Stimulated activated CD8-positive, alpha-beta memory T cell treated with anti-CD3 and anti-CD28 coated beads, Interleukin-4, amount 100 ng/mL, for 1 hour (primary cell): ENCODE measurements at regions not wholly inside any gene's neighbourhood (a gene's known extent, or its start where the extent isn't known, plus 50 kb on each side); places are given as distances from the start of the nearest gene placed in this dataset.

Experiments used
- DNase-seq, 2 donors: peaks; one replicate each; pipeline ENCODE4 v3.0.0-alpha.2; 2020; ENCODE audit warnings: low read depth in 2 of 2, low spot score in 1 of 2

DNA sequence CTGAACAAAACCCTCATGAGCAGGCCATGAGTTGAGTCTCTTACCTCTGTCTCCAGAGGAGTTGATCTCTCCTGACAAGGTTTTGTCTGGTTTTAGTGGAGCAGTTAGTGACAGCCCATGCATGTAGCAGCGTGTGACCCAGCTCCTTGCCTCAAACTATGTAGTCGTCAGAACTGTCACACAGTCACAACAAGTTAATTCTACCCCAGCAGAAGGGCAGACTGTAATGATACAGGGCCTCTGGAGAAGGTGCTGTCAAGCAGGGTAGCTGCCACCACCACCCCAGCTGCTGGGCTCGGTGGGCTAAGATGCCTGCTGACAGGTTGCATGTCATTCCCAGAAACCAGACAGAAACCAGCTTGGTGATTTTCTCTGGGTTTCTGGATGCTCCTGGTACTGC lies 194.5 kb downstream of the PSAT1 start:
- no peak for DNase-seq

DNA sequence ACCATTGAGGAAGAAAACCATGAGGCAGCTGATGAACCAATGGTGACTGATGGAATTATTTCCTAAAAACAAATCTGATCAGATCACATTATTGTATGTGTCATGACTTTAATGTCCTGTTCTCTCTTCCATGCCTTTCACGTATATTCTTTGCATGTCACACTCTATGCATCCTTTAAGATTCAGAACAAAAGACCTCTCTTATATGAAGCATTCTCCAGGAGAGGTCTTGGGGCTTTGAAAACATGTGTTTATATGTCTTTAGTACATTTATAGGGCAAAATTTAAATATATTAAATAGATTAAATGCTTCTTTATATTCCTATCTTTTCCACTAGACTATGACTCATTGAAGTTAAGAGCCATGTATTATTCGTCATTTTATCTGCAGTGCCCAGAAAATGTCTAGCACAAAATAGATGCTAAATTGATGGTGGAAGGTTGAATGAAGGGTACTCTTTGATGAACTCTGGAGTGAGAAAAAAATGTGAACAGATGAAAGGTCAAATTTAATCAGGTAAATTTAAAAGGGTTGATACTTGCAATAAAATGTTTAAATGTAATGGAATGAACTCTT lies 196.3 kb downstream of the PSAT1 start:
- DNase-seq, result no peak

DNA sequence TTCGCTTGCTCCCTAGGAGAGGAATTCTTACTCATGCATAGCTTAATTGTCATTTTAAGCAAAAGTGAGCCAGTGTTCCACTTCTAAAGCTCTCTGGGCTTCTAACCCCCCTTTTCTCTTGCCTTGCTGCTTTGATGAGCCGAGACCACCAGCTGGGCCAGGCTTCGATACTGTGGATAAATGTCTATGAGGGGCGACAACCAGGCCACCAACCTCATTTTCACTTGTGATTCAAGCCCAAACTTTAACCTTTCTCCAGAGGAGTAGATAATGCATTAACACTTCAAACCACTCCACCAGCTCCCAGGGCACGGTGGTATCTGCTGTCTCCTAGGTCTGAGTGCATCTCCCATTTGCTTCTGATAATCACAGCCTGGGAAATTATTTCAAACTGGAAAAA lies 205.6 kb downstream of the PSAT1 start:
- no peak for DNase-seq

DNA sequence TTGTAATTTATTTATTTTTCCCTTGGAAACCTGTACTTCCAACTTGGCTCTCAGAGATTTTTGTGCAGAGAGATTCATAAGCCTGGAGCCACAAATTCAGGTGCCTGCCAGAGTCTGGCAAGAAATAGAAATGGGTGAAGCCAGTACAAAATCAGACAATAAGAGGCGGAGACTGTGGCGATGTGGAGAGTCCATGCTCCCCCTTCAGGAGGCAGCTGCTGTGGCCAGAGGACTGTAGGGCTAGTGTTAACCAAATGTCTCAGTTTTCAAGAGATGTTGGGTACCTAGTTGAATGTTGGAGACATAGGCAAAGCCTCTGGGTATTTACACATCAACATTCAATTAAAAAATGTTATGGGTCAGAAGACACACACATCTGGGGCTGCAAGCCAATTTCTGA lies 208.6 kb downstream of the PSAT1 start:
- no peak for DNase-seq

DNA sequence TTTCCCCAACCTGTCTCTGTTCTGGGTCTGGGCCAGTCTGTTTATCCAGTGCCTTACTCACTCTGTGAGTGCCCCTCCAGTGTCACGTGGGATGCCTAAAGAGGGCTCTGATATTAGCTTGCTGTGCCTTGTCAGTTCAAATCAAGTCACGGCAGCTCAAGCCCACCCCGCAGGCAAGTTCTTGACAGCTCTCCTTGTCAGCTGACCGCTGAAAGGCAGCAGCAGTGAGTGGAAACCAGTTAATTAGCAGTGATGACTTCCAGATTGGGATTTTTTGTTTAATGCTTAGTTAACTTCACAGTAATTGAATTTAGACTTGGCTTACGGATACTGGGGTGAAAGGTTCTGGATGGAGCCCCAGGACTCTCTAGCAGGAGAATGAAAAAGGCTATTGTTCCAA lies 210.1 kb downstream of the PSAT1 start:
- no peak for DNase-seq

DNA sequence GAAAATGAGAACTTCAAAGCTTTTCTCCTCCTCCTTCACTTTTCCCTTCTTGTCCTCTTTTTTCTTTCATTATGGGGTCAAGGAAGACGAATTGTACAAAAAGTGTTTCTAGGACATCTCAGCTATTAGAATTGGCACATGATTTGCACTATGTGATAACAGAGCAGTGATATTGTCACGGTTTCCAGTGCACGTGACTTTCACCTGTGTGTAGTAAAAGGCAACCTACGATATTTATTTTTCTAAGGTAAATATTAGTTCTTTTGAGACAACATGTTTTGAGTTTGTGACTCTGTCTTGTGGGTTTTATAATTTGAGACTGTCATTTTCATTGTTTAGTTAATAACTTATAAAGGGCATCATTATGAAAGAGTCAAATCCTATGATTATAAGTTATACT lies 213.1 kb downstream of the PSAT1 start:
- no peak for DNase-seq

DNA sequence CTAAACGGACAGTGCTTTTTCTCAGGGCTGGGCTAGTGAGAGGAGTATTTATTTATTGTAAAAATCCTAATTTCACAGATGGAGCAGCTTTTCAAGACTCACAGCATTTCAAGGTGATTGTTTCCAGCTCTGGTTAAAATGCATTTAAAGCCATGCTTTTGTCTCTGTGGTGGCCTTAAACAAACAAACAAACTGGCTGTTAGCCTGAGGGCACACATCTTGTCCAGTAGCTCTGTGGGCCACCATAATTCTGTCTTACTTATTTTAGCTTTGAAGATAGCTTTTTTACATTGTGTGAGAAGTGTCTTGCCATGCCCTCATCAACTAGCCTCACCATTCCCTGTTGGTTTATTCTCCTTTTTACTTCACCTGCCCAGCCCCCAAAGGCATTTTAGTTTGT lies 218.2 kb downstream of the PSAT1 start:
- no peak for DNase-seq

DNA sequence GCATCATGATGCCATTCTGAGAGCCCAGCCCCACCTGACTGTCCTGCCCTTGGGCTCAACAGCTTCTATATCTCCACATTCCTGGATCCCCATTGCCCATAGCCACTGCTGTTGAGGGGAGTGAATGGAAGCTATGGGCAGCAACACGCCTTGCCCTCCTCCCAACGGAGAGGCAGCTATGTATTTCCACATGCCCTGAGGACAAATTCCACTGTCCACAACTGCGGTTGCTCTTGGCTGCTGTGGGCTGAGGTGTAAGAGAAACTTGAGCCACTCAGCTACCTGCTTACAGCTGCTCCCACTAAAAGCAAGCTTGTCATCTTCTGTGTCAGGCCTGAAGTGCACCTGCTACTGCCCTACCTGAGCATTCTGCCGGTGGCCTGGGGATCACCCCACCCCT lies 222.9 kb downstream of the PSAT1 start:
- DNase-seq, result no peak

DNA sequence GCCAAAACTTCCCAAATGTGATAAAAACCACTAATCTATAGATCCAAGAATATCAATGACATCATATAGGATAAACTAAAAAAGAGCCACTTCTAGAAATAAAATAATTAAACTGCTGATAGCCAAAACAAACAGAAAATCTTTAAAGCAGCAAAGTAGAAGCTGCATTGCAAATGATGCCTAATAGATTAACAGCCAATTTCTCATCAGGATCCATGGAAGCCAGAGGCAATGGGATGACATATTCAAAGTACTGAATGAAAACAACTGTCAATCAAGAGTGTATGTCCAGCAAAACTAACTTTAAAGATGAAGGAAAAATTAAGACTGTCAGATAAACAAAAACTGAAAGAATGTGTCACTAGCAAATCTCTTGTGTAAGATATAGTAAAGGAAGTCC lies 224.8 kb downstream of the PSAT1 start:
- DNase-seq, result no peak

DNA sequence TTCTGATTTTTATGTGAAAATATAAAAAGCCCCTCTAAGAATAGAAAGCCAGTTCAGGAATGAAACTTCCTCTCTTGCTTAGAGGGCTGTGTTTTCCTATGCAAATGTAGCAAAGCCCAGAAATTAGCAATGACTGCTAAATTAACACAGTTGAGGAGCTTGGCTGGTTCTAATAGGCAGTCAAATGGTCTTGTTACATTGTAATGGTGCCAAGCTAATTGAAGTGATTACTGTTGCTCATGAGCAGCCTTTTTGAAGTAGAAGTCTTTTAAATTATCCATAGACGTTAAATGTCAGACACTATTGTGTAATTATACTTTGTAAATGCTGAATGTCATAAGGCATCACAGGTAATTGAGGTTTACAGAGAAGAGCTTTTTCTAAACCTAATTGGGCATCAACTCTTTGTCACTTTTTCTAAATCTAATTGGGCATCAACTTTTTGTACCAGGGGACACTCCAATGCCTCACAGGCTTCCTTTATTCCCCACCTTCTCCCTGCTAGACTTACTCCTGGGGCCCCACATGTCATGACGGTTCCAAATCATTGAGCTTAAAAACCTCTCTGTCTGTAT lies 229.1 kb downstream of the PSAT1 start:
- no peak for DNase-seq

DNA sequence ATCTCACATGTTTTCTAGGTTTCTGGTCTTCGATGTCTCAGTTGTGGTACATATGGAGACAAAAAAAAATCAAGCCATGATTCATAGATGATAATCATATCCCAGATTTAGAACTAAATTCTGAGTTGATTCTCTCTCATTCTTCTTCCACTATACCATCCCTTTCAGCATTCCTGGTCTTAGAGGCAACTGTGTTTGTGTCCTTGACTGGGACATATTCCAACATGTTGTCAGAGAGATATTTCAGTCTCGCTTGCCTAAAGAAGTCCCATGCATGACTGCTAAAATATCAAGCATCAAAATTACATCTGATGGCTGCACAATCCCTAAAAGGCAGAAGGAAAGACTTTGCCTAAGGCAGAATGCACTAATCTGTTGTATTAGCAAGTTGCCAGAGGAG lies 236.6 kb downstream of the PSAT1 start:
- no peak for DNase-seq

DNA sequence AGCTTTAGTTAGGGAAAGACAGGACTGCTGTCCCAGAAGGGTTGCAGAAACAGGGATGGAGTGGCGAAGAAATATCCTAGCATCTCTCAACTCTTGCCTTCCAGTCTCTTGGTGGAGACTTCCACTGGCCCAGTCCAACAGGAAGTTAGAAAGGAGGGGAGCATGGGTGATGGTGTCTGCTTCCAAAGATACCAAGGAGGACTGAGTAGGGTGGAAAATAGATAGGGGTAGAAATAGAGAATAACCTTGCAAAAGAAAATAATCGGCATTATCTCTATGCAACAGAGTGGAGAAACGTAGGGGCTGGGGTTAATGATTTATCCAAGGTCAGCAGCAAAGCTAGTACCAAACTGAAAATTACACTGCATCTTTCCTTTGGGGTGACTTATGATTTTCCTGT lies 242.3 kb downstream of the PSAT1 start:
- DNase-seq, result no peak

DNA sequence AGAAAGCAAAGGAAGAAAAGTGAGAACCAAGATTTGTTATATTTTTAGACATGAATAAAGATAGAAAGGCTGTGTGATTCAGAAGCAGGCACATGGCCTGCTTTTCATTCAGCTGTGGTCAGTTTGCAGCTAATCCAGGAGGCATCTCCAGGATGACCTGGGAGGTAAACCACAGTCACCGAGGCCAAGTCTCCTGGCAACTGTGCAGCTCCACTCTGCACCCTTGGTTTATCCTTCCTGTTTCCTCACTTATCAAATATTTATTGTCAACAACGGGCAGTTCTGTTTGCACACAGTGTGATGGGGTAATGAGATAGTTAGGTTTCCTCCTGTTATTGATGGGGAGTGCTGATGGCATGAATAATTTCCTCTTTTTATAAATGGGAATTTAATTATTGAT lies 243.0 kb downstream of the PSAT1 start:
- no peak for DNase-seq

DNA sequence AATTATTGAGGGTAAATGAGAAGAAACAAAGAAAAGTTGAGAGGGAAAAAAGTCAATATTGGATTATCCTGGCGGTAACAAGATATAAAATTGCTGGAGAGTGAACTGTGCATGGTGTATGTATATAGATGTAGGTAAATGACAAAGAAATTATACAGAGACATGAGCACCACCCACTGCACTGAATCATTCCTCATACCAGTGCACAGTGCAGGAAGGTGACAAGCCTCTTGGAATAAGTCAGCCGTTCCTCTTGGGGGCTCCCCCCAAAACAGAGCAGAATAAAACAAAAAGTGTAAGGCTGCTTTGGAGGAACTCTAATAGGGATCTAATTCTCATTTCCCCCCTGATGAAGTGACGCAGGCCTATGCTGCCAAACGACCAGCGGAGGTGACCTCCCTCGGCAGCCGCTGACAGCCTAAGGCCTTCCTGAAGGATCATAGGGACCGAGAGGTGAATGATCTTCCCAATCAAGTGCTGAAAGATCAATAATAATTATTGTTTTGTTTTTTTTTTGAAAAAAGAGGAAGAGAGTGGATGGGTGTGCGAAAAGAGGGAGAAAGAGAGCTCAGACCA lies 245.0 kb downstream of the PSAT1 start:
- DNase-seq, result no peak

DNA sequence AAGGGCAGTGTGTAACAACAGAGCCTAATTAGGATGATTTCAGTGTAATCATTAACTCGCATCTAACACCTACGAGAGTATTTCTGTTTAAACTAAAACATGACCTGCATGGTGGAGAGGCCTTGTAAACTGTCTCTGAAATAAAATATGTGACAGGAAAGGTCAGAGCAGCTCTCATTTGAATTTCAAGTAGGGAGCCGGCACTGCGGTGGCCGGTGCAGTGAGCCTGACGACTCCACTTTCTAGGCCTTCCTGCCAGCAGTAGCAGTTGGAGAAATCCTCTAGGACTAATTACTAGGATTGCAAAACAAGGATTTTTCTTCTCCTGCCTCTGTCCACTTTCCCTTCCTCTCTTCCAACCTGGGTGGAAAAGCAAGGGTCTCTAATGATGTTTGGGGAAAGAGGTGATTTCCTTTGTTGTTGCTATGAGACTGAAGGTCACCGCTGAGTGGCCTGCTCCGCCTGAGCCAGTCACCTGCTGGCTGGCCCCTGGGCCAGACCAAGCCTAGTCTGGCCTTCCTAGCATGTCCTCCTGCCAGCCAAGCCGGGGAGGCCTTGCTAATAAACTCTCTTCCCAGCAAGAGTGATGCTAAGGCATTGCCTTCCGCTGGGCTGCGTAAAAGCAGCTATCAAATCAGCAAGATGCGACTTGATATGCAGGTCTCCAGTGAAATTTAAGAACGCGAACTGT lies 245.7 kb downstream of the PSAT1 start:
- no peak for DNase-seq

DNA sequence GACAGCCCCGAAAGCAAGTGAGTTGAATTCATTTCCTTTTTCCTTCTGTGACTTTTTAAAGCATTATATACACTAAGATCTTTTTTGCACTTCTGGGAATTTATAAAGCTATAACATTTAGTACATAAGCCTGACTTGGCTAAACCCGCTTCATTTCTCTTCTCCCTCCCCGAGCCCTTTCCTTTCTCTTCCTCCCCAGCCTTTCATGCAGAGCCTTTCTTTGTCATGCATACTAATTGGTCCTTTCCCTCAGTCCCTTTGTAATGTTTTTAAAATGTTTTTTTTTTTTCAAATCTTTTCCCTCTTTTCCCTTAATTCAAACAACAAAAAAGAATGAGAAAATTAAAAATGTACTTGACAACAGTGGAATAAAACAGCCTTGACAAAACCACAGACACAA lies 246.4 kb downstream of the PSAT1 start:
- no peak for DNase-seq

DNA sequence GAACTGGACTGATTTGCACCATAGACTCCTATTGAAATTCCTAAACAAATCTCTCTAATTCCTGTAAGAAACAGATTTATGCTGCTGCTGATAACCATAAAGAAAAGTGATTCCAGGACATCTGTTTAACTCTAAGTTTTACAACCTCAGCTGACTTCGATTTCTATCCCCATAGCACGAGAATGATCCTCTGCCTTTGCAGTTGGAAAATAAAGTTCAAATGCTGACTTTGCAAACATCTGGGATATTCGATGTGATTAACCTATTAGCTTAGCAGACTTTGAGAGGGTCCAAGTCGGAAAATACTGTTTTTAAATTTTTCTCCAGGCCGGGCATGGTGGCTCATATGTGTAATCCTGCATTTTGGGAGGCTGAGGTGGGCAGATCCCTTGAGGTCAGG lies 247.3 kb downstream of the PSAT1 start:
- DNase-seq, result no peak

DNA sequence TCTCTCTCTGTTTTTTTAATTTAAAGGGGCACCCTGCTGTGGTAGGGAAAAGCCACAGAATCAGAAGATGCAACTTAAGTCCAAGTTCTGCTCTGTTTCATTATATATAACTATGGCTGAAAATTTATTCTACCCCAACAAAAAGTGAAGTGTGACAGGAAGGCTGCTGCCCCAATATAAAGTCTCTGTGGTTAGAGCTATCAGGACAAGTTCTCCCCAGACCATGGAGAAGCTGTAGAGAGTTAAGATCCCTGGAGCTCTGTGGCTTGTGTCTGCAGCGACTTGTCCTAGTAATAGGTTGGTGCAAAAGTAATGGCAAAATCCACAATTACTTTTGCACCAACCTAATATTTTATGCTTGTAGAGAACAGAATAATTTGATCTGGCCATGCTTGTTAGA lies 250.9 kb downstream of the PSAT1 start:
- no peak for DNase-seq

DNA sequence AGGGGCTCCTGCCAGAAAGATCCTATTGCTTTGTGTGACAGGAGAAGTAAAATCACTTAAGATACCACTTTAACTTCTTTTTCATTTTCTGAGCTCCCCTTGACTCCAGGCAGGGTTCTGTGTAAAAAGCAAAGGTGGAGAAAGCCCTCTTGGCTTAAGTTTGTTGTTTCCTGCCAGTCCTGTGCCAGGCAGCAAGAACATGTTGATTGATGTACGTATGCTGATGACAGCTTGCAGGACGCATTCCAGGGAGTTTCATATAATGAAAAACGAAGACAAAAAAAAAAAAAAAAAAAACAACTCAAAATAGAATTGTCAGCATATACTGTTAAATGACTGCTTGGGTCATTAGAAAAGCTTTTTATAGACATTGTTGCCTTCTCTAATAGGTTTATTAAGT lies 251.7 kb downstream of the PSAT1 start:
- no peak for DNase-seq

DNA sequence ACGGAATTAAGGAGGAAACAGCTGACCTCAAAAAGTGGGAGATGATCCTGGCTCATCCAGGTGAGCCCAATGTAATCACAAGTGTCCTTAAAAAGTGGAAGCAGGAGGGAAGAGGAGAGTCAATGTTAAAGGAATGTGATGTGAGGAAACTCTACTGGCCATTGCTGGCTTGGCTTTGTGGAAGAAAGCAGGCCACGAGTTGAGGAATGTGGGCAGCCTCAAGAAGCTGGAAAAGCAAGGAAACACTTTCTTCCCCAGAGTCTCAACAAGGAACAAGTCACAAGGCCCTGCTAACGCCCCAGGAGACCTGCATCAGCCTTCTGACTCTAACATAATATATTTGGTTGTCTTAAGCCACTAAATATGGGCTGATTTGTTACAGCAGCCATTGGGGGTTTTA lies 252.8 kb downstream of the PSAT1 start:
- DNase-seq, result no peak

DNA sequence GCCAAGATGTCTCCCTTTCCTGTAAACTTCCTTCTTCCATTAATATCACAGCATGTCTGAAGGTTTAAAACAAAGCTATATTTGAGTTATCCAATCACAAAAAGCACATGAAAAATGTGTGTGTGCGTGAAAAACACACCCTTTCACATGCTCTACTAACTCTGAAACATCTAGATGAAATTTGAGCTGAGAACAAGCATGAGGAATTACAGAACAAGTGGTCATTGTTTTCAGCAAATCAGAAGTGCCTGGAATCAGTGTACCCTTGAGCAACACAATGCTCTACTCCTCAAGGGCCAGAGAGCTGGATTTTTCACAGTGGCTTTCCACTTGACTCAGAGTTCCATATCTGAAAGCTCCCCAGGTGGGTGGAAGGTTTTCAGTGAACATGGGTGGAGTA lies 255.9 kb downstream of the PSAT1 start:
- no peak for DNase-seq

DNA sequence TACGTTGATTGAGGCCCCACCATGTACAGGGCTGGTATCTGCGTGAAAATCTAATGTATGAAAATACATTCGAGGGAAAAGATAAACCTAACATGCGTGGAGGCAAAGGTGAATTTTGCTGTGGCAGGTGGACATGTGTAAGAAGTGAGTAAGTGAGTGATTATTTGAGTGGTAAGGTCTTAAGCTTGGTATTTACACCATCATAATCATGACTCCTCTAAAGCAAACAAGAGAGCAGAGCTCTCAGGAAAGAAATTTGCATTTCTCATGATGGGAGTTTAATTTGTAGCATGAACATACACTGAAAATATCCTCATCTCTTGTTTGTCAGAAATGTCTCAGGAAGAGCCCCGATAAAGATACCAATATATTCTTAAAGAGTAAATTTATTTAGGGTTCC lies 260.6 kb downstream of the PSAT1 start:
- DNase-seq, result no peak

DNA sequence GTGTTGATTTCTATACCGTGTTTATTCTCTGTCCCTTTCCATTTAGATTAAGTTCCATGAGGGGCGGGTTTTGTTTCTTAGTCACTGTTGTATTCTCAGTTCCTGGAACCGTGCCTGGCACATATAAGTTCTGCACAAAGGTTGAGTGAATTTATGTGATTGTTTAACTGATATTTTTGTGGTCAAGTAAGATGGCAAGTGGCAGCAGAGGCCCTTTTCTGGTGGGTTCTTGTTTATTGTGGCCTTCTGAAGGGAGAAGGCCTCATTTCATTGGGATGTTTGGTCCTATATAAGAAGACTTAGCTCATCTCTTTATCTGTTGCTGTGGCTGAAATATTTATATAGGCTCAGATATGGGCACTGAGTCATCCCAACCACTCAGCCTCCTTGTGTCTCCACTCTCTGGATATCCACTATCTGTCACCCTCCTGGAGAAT lies 262.5 kb downstream of the PSAT1 start:
- no peak for DNase-seq
